ENCODE measurements at regions not wholly inside any gene's neighbourhood (a gene's known extent, or its start where the extent isn't known, plus 50 kb on each side); places are given as distances from the start of the nearest gene placed in this dataset.

- no peak overlapping the region for H3K27ac ChIP-seq
- no peak for TF ChIP-seq Cebpa-rat (IDR thresholded peaks at IDR 0.05)
- no peaks in the 10 kb centered on the region for H4K20me1 ChIP-seq
- H3K9me3 ChIP-seq (replicated peaks in 1 of 11), result no peaks in the 10 kb centered on the region; a peak in 1 of 22 replicates
- H3K9ac ChIP-seq, result no peak overlapping the region
- no peak overlapping the region for H3K4me3 ChIP-seq
- no peaks in the 10 kb centered on the region for H3K27me3 ChIP-seq
- H3K4me2 ChIP-seq, result no peak overlapping the region
- peaks cover 0 to 5% (median 0%) of the 10 kb centered on the region in 10 experiments; a peak in 1 of 20 replicates for H3K4me1 ChIP-seq
- H3K36me3 ChIP-seq, result no peaks in the 10 kb centered on the region
These were observed 307.8 kb downstream of the EPHA4 start for GRCh38 chr2:221264318-221264717.

- no peak for TF ChIP-seq Cebpa-rat (IDR thresholded peaks at IDR 0.05)
- Histone ChIP-seq H3K4me2 (no peak overlapping the region), H3K27me3 (no peaks in the 10 kb centered on the region), H3K4me3 (no peak overlapping the region), H3K9me3 (replicated peaks in 1 of 11) (no peaks in the 10 kb centered on the region; a peak in 1 of 22 replicates), H4K20me1 (no peaks in the 10 kb centered on the region; a peak in 1 of 22 replicates), H3K27ac (no peak overlapping the region), H3K36me3 (no peaks in the 10 kb centered on the region), H3K4me1 (peaks cover 0 to 5% (median 0%) of the 10 kb centered on the region in 10 experiments; a peak in 1 of 20 replicates), H3K9ac (no peak overlapping the region)
These were observed 304.2 kb downstream of the EPHA4 start for GRCh38 chr2:221267773-221268425.

GRCh38 chr2:221268631-221269030 is 303.5 kb downstream of the EPHA4 start:
- Histone ChIP-seq H3K9ac (no peak overlapping the region), H3K4me3 (no peak overlapping the region), H3K36me3 (no peaks in the 10 kb centered on the region), H3K9me3 (replicated peaks in 1 of 11) (no peaks in the 10 kb centered on the region; a peak in 1 of 22 replicates), H3K4me2 (no peak overlapping the region), H3K27me3 (no peaks in the 10 kb centered on the region), H3K4me1 (peaks cover 0 to 5% (median 0%) of the 10 kb centered on the region in 10 experiments; a peak in 1 of 20 replicates), H3K27ac (no peak overlapping the region), H4K20me1 (no peaks in the 10 kb centered on the region; a peak in 1 of 22 replicates)
- no peak for TF ChIP-seq Cebpa-rat (IDR thresholded peaks at IDR 0.05)

DNA sequence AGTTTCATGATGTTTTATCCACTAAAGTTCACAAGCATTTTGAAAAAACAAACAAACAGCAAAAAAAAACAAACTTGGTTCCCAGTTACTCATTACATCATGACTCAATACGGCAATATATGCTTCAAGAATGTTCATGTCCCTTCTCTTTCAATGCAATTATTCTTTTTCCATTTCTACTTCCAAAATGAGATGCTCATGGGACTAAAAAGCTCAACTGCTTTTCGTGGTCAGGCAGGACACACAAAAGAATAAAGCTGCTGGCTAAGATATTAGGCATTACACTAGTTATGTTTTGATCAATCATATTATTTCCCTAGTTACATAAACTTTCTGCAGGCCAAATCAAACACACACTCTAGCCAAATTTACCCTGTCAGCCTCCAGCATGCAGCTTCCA is 301.3 kb downstream of the EPHA4 start:
- H3K4me1 ChIP-seq, result peaks cover 0 to 5% (median 0%) of the 10 kb centered on the region in 10 experiments; a peak in 1 of 20 replicates

DNA sequence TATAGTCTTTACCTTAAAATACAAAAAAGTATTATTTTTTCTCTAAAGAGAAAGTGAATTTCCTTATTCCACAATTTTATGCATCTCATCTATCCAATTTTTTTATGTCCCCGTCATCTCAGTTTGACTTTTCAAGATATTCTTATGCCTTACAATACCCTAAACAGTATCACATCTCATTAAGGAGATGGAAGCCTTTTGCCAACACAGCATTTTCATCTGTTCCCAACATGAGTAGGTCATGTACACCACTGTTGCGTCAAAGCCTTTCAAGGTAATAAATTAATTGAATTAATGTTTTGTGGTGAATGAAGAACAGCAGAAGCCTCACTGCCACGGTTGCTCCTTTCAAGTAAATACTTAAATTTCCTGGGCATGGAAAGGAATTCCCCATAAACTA is 299.4 kb downstream of the EPHA4 start:
- Histone ChIP-seq H3K27me3 (no peaks in the 10 kb centered on the region), H3K9me3 (replicated peaks in 1 of 11) (no peaks in the 10 kb centered on the region; a peak in 1 of 22 replicates), H3K4me1 (peaks cover 0 to 5% (median 0%) of the 10 kb centered on the region in 10 experiments; a peak in 1 of 20 replicates), H3K36me3 (no peaks in the 10 kb centered on the region), H3K27ac (no peak overlapping the region), H3K4me3 (no peak overlapping the region), H3K9ac (no peak overlapping the region), H3K4me2 (no peak overlapping the region), H4K20me1 (no peaks in the 10 kb centered on the region; a peak in 1 of 22 replicates)
- no peak for TF ChIP-seq Cebpa-rat (IDR thresholded peaks at IDR 0.05)

More for the DNA sequence above, 301.3 kb downstream of the EPHA4 start:
- no peaks in the 10 kb centered on the region for H3K36me3 ChIP-seq
- no peaks in the 10 kb centered on the region; a peak in 1 of 22 replicates for H3K9me3 ChIP-seq (replicated peaks in 1 of 11)
- no peaks in the 10 kb centered on the region for H3K27me3 ChIP-seq
- no peak overlapping the region for H3K9ac ChIP-seq
- no peak overlapping the region for H3K4me2 ChIP-seq
- H3K27ac ChIP-seq, result no peak overlapping the region
- no peak for TF ChIP-seq Cebpa-rat (IDR thresholded peaks at IDR 0.05)
- H4K20me1 ChIP-seq, result no peaks in the 10 kb centered on the region; a peak in 1 of 22 replicates
- H3K4me3 ChIP-seq, result no peak overlapping the region

- H3K36me3 ChIP-seq, result no peaks in the 10 kb centered on the region
- no peak overlapping the region for H3K9ac ChIP-seq
- H3K4me2 ChIP-seq, result no peak overlapping the region
- no peaks in the 10 kb centered on the region for H3K9me3 ChIP-seq (replicated peaks in 1 of 11)
- TF ChIP-seq Cebpa-rat (IDR thresholded peaks at IDR 0.05), result no peak
- H3K27ac ChIP-seq, result no peak overlapping the region
- H3K4me3 ChIP-seq, result no peak overlapping the region
- H3K27me3 ChIP-seq, result no peaks in the 10 kb centered on the region
- no peaks in the 10 kb centered on the region; a peak in 1 of 22 replicates for H4K20me1 ChIP-seq
- no peaks in the 10 kb centered on the region for H3K4me1 ChIP-seq
These were observed 296.1 kb downstream of the EPHA4 start for GRCh38 chr2:221276033-221276432.

DNA sequence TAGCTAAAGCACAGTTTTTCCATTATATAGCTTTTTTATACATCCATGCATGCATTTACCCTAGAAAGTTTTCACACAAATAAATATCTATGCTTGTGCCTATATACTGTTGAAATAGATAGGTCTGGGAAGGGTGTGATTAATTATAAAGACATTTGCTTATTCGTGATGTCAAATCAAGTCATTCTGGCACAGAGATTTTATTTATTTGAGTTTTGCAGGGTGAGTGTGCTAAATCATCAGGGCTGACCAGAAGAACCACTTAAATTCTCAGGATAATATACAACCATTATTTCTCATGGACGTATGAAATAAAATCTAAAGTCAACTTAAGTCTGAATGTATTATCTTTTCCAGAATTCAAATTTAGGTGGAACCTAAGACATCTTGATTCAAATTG is 295.5 kb downstream of the EPHA4 start:
- no peaks in the 10 kb centered on the region for H3K27me3 ChIP-seq
- no peaks in the 10 kb centered on the region for H3K36me3 ChIP-seq
- H3K27ac ChIP-seq, result no peak overlapping the region
- TF ChIP-seq Cebpa-rat (IDR thresholded peaks at IDR 0.05), result no peak
- no peaks in the 10 kb centered on the region for H3K9me3 ChIP-seq (replicated peaks in 1 of 11)
- no peaks in the 10 kb centered on the region for H3K4me1 ChIP-seq
- no peak overlapping the region for H3K4me3 ChIP-seq
- H3K4me2 ChIP-seq, result no peak overlapping the region
- H4K20me1 ChIP-seq, result no peaks in the 10 kb centered on the region; a peak in 1 of 22 replicates
- no peak overlapping the region for H3K9ac ChIP-seq

- Histone ChIP-seq H3K27ac (no peak overlapping the region), H3K36me3 (no peaks in the 10 kb centered on the region), H4K20me1 (no peaks in the 10 kb centered on the region), H3K27me3 (no peaks in the 10 kb centered on the region), H3K4me1 (peaks cover 0 to 26% (median 0%) of the 10 kb centered on the region in 10 experiments; a peak in 7 of 20 replicates), H3K4me2 (no peak overlapping the region), H3K4me3 (no peak overlapping the region), H3K9me3 (replicated peaks in 1 of 11) (no peaks in the 10 kb centered on the region), H3K9ac (no peak overlapping the region)
- no peak for TF ChIP-seq Cebpa-rat (IDR thresholded peaks at IDR 0.05)
These were observed 289.7 kb downstream of the EPHA4 start for GRCh38 chr2:221282386-221282785.

GRCh38 chr2:221283896-221284545 is 288.1 kb downstream of the EPHA4 start:
- Histone ChIP-seq H3K9me3 (replicated peaks in 1 of 11) (no peaks in the 10 kb centered on the region), H4K20me1 (no peaks in the 10 kb centered on the region), H3K9ac (no peak overlapping the region), H3K27ac (no peak overlapping the region), H3K27me3 (no peaks in the 10 kb centered on the region), H3K4me1 (peaks cover 0 to 26% (median 0%) of the 10 kb centered on the region in 10 experiments; a peak in 7 of 20 replicates), H3K36me3 (no peaks in the 10 kb centered on the region), H3K4me2 (peak overlapping the region in 2 of 11 experiments; percentile 72 to 74; a peak in 3 of 22 replicates), H3K4me3 (no peak overlapping the region)
- no peak for TF ChIP-seq Cebpa-rat (IDR thresholded peaks at IDR 0.05)
